ENCODE measurements at regions not wholly inside any gene's neighbourhood (a gene's known extent, or its start where the extent isn't known, plus 50 kb on each side); places are given as distances from the start of the nearest gene placed in this dataset.

- no peaks in the 10 kb centered on the region for H3K4me1 ChIP-seq (ENCODE audit: insufficient read depth, low read length)
- TF ChIP-seq EZH2 (IDR thresholded peaks at IDR 0.05; ENCODE audit: borderline replicate concordance, low read depth, low read length, severe bottlenecking) (no peak), CTCF (IDR thresholded peaks at IDR 0.05; ENCODE audit: borderline replicate concordance, extremely low read depth, low read length, poor library complexity, severe bottlenecking) (no peak)
- H3K79me2 ChIP-seq (ENCODE audit: insufficient read depth, low read length) = no peaks in the 10 kb centered on the region
- H3K4me2 ChIP-seq (ENCODE audit: insufficient read depth, low read length) = no peak overlapping the region
- no peaks in the 10 kb centered on the region for H3K9me3 ChIP-seq (ENCODE audit: insufficient read depth, low read length, severe bottlenecking)
- H3K36me3 ChIP-seq (ENCODE audit: insufficient read depth, low read length) = no peaks in the 10 kb centered on the region
- peaks cover 12% of the 10 kb centered on the region for H3K27me3 ChIP-seq (ENCODE audit: insufficient read depth, low read length, poor library complexity)
- ATAC-seq (ENCODE audit: insufficient read depth, low read depth) = no peak
- no peak overlapping the region for H3K27ac ChIP-seq (ENCODE audit: low read length)
- no peak overlapping the region for H3K4me3 ChIP-seq (ENCODE audit: low read depth in 1 of 2, low read length in 2 of 2)
- DNase-seq = no peak
- H2AFZ ChIP-seq (ENCODE audit: low read depth, low read length) = no peak overlapping the region
- H4K20me1 ChIP-seq (ENCODE audit: insufficient read depth, low read length) = no peaks in the 10 kb centered on the region
- no peak overlapping the region for H3K9ac ChIP-seq (ENCODE audit: low read depth, low read length)
Observed at GRCh38 chr11:11763796-11764422, 77.9 kb upstream of the USP47 start.

- H4K20me1 ChIP-seq (ENCODE audit: insufficient read depth, low read length) = no peaks in the 10 kb centered on the region
- no peaks in the 10 kb centered on the region for H3K36me3 ChIP-seq (ENCODE audit: insufficient read depth, low read length)
- H3K27ac ChIP-seq (ENCODE audit: low read length) = no peak overlapping the region
- H3K79me2 ChIP-seq (ENCODE audit: insufficient read depth, low read length) = no peaks in the 10 kb centered on the region
- no peak overlapping the region for H3K9ac ChIP-seq (ENCODE audit: low read depth, low read length)
- no peak overlapping the region for H2AFZ ChIP-seq (ENCODE audit: low read depth, low read length)
- TF ChIP-seq CTCF (IDR thresholded peaks at IDR 0.05; ENCODE audit: borderline replicate concordance, extremely low read depth, low read length, poor library complexity, severe bottlenecking) (no peak), EZH2 (IDR thresholded peaks at IDR 0.05; ENCODE audit: borderline replicate concordance, low read depth, low read length, severe bottlenecking) (no peak)
- H3K27me3 ChIP-seq (ENCODE audit: insufficient read depth, low read length, poor library complexity) = peaks cover 10% of the 10 kb centered on the region
- H3K9me3 ChIP-seq (ENCODE audit: insufficient read depth, low read length, severe bottlenecking) = no peaks in the 10 kb centered on the region
- H3K4me2 ChIP-seq (ENCODE audit: insufficient read depth, low read length) = no peak overlapping the region
- DNase-seq = no peak
- no peaks in the 10 kb centered on the region for H3K4me1 ChIP-seq (ENCODE audit: insufficient read depth, low read length)
- no peak for ATAC-seq (ENCODE audit: insufficient read depth, low read depth)
- H3K4me3 ChIP-seq (ENCODE audit: low read depth in 1 of 2, low read length in 2 of 2) = no peak overlapping the region
Observed at GRCh38 chr11:11760838-11761237, 80.9 kb upstream of the USP47 start.

- DNase-seq (no peak), ATAC-seq (ENCODE audit: insufficient read depth, low read depth) (no peak)
- H3K4me2 ChIP-seq (ENCODE audit: insufficient read depth, low read length) = no peak overlapping the region
- no peak overlapping the region for H2AFZ ChIP-seq (ENCODE audit: low read depth, low read length)
- H3K4me3 ChIP-seq (ENCODE audit: low read depth in 1 of 2, low read length in 2 of 2) = no peak overlapping the region
- H3K4me1 ChIP-seq (ENCODE audit: insufficient read depth, low read length) = no peaks in the 10 kb centered on the region
- TF ChIP-seq CTCF (IDR thresholded peaks at IDR 0.05; ENCODE audit: borderline replicate concordance, extremely low read depth, low read length, poor library complexity, severe bottlenecking) = no peak
- TF ChIP-seq EZH2 (IDR thresholded peaks at IDR 0.05; ENCODE audit: borderline replicate concordance, low read depth, low read length, severe bottlenecking) = no peak
- no peak overlapping the region for H3K9ac ChIP-seq (ENCODE audit: low read depth, low read length)
- H3K79me2 ChIP-seq (ENCODE audit: insufficient read depth, low read length) = no peaks in the 10 kb centered on the region
- no peaks in the 10 kb centered on the region for H4K20me1 ChIP-seq (ENCODE audit: insufficient read depth, low read length)
- peaks cover 8% of the 10 kb centered on the region for H3K27me3 ChIP-seq (ENCODE audit: insufficient read depth, low read length, poor library complexity)
- H3K36me3 ChIP-seq (ENCODE audit: insufficient read depth, low read length) = no peaks in the 10 kb centered on the region
- no peaks in the 10 kb centered on the region for H3K9me3 ChIP-seq (ENCODE audit: insufficient read depth, low read length, severe bottlenecking)
- H3K27ac ChIP-seq (ENCODE audit: low read length) = no peak overlapping the region
Observed at GRCh38 chr11:11758603-11759196, 83.1 kb upstream of the USP47 start.

Measured in DND-41 (cell line).